ENCODE measurements at regions not wholly inside any gene's neighbourhood (a gene's known extent, or its start where the extent isn't known, plus 50 kb on each side); places are given as distances from the start of the nearest gene placed in this dataset.

GRCh38 chr12:18168016-18168415 lies 78.0 kb upstream of the RERGL start:
- TF ChIP-seq POLR2A (IDR thresholded peaks at IDR 0.05; ENCODE audit: low read depth, low read length) (no peak), RAD21 (IDR thresholded peaks at IDR 0.05; ENCODE audit: low read length) (no peak), CEBPB (IDR thresholded peaks at IDR 0.05; ENCODE audit: low read depth, low read length) (no peak), MAFK (IDR thresholded peaks at IDR 0.05; ENCODE audit: low read depth, low read length) (no peak), RFX5 (IDR thresholded peaks at IDR 0.05; ENCODE audit: low read depth, low read length) (no peak), SMC3 (IDR thresholded peaks at IDR 0.05; ENCODE audit: low read depth, low read length) (no peak), USF2 (IDR thresholded peaks at IDR 0.05; ENCODE audit: low read depth, low read length) (no peak), RCOR1 (IDR thresholded peaks at IDR 0.05; ENCODE audit: insufficient replicate concordance, low read length) (no peak), MXI1 (IDR thresholded peaks at IDR 0.05; ENCODE audit: borderline replicate concordance, low read depth, low read length) (no peak), CHD1 (IDR thresholded peaks at IDR 0.05; ENCODE audit: low read depth, low read length) (no peak), ELK1 (IDR thresholded peaks at IDR 0.05; ENCODE audit: borderline replicate concordance, low read depth, low read length) (no peak), MAZ (IDR thresholded peaks at IDR 0.05; ENCODE audit: borderline replicate concordance, low read depth, low read length) (no peak)
- TF ChIP-seq, protein P1, sequence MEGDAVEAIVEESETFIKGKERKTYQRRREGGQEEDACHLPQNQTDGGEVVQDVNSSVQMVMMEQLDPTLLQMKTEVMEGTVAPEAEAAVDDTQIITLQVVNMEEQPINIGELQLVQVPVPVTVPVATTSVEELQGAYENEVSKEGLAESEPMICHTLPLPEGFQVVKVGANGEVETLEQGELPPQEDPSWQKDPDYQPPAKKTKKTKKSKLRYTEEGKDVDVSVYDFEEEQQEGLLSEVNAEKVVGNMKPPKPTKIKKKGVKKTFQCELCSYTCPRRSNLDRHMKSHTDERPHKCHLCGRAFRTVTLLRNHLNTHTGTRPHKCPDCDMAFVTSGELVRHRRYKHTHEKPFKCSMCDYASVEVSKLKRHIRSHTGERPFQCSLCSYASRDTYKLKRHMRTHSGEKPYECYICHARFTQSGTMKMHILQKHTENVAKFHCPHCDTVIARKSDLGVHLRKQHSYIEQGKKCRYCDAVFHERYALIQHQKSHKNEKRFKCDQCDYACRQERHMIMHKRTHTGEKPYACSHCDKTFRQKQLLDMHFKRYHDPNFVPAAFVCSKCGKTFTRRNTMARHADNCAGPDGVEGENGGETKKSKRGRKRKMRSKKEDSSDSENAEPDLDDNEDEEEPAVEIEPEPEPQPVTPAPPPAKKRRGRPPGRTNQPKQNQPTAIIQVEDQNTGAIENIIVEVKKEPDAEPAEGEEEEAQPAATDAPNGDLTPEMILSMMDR (conservative IDR thresholded peaks at IDR 0.05; ENCODE audit: low read depth, low read length) = no peak
